ENCODE measurements at regions not wholly inside any gene's neighbourhood (a gene's known extent, or its start where the extent isn't known, plus 50 kb on each side); places are given as distances from the start of the nearest gene placed in this dataset.

DNA sequence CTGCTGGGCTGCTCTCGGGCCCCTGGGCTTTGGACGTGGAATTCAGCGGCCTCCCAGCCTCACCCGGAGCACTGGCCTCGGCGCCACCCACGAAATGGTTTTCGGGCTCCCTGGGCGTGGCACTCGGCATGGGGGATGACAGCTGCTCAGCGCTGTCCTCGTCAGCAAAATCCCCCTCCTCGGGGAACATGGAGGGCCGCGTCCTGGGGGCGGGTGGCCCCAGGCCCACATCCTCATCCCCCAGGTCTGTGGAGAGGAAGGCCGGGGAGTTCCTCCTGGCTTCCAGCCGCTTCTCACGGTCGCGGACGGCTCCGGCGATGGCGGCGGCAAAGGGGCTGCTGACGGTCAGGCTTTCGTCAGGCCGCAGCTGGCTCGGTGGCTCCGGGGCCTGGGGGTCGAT is 88.4 kb downstream of the CTTN start:
- no peak for TF ChIP-seq EZH2 (IDR thresholded peaks at IDR 0.05; ENCODE audit: low read length, missing control alignments)
- TF ChIP-seq, protein P1, sequence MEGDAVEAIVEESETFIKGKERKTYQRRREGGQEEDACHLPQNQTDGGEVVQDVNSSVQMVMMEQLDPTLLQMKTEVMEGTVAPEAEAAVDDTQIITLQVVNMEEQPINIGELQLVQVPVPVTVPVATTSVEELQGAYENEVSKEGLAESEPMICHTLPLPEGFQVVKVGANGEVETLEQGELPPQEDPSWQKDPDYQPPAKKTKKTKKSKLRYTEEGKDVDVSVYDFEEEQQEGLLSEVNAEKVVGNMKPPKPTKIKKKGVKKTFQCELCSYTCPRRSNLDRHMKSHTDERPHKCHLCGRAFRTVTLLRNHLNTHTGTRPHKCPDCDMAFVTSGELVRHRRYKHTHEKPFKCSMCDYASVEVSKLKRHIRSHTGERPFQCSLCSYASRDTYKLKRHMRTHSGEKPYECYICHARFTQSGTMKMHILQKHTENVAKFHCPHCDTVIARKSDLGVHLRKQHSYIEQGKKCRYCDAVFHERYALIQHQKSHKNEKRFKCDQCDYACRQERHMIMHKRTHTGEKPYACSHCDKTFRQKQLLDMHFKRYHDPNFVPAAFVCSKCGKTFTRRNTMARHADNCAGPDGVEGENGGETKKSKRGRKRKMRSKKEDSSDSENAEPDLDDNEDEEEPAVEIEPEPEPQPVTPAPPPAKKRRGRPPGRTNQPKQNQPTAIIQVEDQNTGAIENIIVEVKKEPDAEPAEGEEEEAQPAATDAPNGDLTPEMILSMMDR (conservative IDR thresholded peaks at IDR 0.05 in 1 of 2, IDR thresholded peaks at IDR 0.05 in 1 of 2; ENCODE audit: low read depth in 1 of 2, low read length in 2 of 2) = no peak
- no peak overlapping the region for H3K4me2 ChIP-seq (ENCODE audit: extremely low read depth, insufficient read depth, low read length)

DNA sequence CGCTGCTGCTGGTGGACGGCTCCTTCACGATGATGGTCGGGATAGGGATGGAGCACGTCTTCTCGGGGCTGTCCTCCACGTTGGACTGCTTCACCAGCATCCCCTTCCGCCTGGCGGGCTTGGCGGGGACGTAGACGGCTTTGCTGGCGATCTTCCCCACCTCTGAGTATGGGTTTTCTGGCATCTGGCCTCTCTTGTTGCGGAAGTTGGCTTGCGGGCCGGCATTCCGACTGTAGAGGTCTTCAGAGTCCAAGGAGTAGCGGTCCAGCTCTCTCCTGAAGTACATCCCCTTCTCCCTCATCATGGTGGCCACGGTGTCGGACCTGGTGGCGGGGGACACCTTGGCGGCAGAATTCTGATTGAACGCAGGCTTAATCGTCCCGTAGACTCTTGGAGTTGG is 88.8 kb downstream of the CTTN start:
- Histone ChIP-seq H3K36me3 (ENCODE audit: control insufficient read depth, insufficient read depth, low read length) (no peaks in the 10 kb centered on the region), H3K27ac (ENCODE audit: insufficient read depth, low read length) (no peak overlapping the region), H2AFZ (ENCODE audit: low read length) (no peak overlapping the region), H3K9ac (ENCODE audit: insufficient read depth, low read length) (no peak overlapping the region), H3K27me3 (ENCODE audit: control insufficient read depth, insufficient read depth, low read length) (no peaks in the 10 kb centered on the region), H3K9me3 (ENCODE audit: control insufficient read depth, insufficient read depth, low read depth, low read length) (no peaks in the 10 kb centered on the region), H3K4me3 (replicated peaks in 1 of 4; ENCODE audit: control extremely low read depth in 1 of 4, insufficient read depth in 1 of 4, low read depth in 3 of 4, low read length in 4 of 4) (no peak overlapping the region), H3K79me2 (ENCODE audit: control insufficient read depth, insufficient read depth, low read length) (no peaks in the 10 kb centered on the region), H3K4me1 (ENCODE audit: control insufficient read depth, extremely low read depth, insufficient read depth, low read length) (peaks cover 5% of the 10 kb centered on the region), H3K4me2 (ENCODE audit: extremely low read depth, insufficient read depth, low read length) (no peak overlapping the region), H4K20me1 (ENCODE audit: control insufficient read depth, extremely low read depth, insufficient read depth, low read length) (no peaks in the 10 kb centered on the region)
- TF ChIP-seq, protein P1 (conservative IDR thresholded peaks at IDR 0.05 in 1 of 2, IDR thresholded peaks at IDR 0.05 in 1 of 2; ENCODE audit: low read depth in 1 of 2, low read length in 2 of 2) = no peak
- TF ChIP-seq EZH2 (IDR thresholded peaks at IDR 0.05; ENCODE audit: low read length, missing control alignments) = no peak
- DNase-seq (ENCODE audit: low read depth in 2 of 2) = no peak

More for the DNA sequence above, 88.4 kb downstream of the CTTN start:
- Histone ChIP-seq H3K9me3 (ENCODE audit: control insufficient read depth, insufficient read depth, low read depth, low read length) (no peaks in the 10 kb centered on the region), H3K27me3 (ENCODE audit: control insufficient read depth, insufficient read depth, low read length) (no peaks in the 10 kb centered on the region), H3K79me2 (ENCODE audit: control insufficient read depth, insufficient read depth, low read length) (no peaks in the 10 kb centered on the region), H3K36me3 (ENCODE audit: control insufficient read depth, insufficient read depth, low read length) (no peaks in the 10 kb centered on the region), H3K4me3 (replicated peaks in 1 of 4; ENCODE audit: control extremely low read depth in 1 of 4, insufficient read depth in 1 of 4, low read depth in 3 of 4, low read length in 4 of 4) (no peak overlapping the region), H2AFZ (ENCODE audit: low read length) (no peak overlapping the region), H3K4me1 (ENCODE audit: control insufficient read depth, extremely low read depth, insufficient read depth, low read length) (peaks cover 5% of the 10 kb centered on the region), H3K9ac (ENCODE audit: insufficient read depth, low read length) (no peak overlapping the region), H3K27ac (ENCODE audit: insufficient read depth, low read length) (no peak overlapping the region), H4K20me1 (ENCODE audit: control insufficient read depth, extremely low read depth, insufficient read depth, low read length) (no peaks in the 10 kb centered on the region)
- no peak for DNase-seq (ENCODE audit: low read depth in 2 of 2)

DNA sequence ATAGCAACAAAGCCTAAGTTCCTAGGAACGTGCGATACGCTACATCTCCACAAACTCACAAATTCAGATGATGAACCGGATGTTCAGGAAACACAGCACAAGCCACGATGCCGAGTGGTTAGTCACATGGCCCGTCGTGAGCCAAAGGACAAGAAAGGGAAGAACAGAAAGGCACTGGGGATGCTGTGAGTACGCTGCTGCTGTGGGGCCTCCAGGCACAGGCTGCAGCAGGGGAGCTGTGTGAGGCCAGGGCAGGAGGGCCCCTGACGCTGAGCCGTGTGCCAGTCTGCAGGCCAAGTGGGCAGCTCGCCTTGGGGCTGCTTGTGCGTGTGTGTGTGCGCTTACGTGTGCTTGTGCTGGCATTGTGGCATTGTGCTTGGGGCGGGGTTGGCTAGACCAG is 89.4 kb downstream of the CTTN start:
- no peaks in the 10 kb centered on the region for H4K20me1 ChIP-seq (ENCODE audit: control insufficient read depth, extremely low read depth, insufficient read depth, low read length)
- H3K9me3 ChIP-seq (ENCODE audit: control insufficient read depth, insufficient read depth, low read depth, low read length) = no peaks in the 10 kb centered on the region
- H3K27me3 ChIP-seq (ENCODE audit: control insufficient read depth, insufficient read depth, low read length) = no peaks in the 10 kb centered on the region
- no peak overlapping the region for H3K27ac ChIP-seq (ENCODE audit: insufficient read depth, low read length)
- no peak overlapping the region for H3K4me3 ChIP-seq (replicated peaks in 1 of 4; ENCODE audit: control extremely low read depth in 1 of 4, insufficient read depth in 1 of 4, low read depth in 3 of 4, low read length in 4 of 4)
- no peak for TF ChIP-seq EZH2 (IDR thresholded peaks at IDR 0.05; ENCODE audit: low read length, missing control alignments)
- TF ChIP-seq, protein P1 (conservative IDR thresholded peaks at IDR 0.05 in 1 of 2, IDR thresholded peaks at IDR 0.05 in 1 of 2; ENCODE audit: low read depth in 1 of 2, low read length in 2 of 2) = no peak
- H3K9ac ChIP-seq (ENCODE audit: insufficient read depth, low read length) = no peak overlapping the region
- no peaks in the 10 kb centered on the region for H3K79me2 ChIP-seq (ENCODE audit: control insufficient read depth, insufficient read depth, low read length)
- H3K36me3 ChIP-seq (ENCODE audit: control insufficient read depth, insufficient read depth, low read length) = no peaks in the 10 kb centered on the region
- no peak for DNase-seq (ENCODE audit: low read depth in 2 of 2)
- H3K4me2 ChIP-seq (ENCODE audit: extremely low read depth, insufficient read depth, low read length) = no peak overlapping the region
- H3K4me1 ChIP-seq (ENCODE audit: control insufficient read depth, extremely low read depth, insufficient read depth, low read length) = peaks cover 2% of the 10 kb centered on the region
- no peak overlapping the region for H2AFZ ChIP-seq (ENCODE audit: low read length)
